ENCODE measurements at regions not wholly inside any gene's neighbourhood (a gene's known extent, or its start where the extent isn't known, plus 50 kb on each side); places are given as distances from the start of the nearest gene placed in this dataset.
A peak's percentile ranks its signal among the peaks of the same experiment; 100 is the strongest.

DNA sequence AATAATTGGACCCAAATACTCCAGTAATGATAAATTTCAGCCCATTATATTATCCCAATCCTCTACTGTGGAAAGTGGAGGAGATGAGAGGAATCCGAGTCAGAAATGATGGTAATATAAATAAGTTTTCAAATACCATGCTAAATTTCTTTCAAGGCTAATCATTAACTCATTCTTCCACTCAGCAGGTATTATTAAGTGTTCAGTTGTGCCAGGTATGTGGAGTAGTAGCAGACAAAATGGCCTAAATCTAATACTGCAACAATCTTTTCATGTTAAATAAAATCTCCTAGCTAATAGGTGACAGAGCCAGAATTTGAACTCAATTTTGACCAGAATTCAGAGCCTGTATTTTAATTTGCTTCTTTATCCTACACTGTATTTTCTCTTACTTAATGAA, 538.6 kb upstream of the ROBO2 start:
- Histone ChIP-seq H3K4me3 (ENCODE audit: low read depth, low read length) (no peak overlapping the region), H3K36me3 (replicated peaks) (no peaks in the 10 kb centered on the region), H3K27ac (no peak overlapping the region), H3K27me3 (replicated peaks) (no peaks in the 10 kb centered on the region)
- DNase-seq = no peak
- no peak for TF ChIP-seq CTCF (IDR thresholded peaks at IDR 0.05; ENCODE audit: low read depth, low read length, missing control alignments)
- in situ Hi-C loops (cut with HindIII; ENCODE audit: low pct_ligation_motif_present, low sequenced_read_pairs) = no loop called here

GRCh38 chr3:76502076-76502475, 537.8 kb upstream of the ROBO2 start:
- in situ Hi-C loops (cut with HindIII; ENCODE audit: low pct_ligation_motif_present, low sequenced_read_pairs) = no loop called here
- Histone ChIP-seq H3K27ac (no peak overlapping the region), H3K36me3 (replicated peaks) (no peaks in the 10 kb centered on the region), H3K4me3 (ENCODE audit: low read depth, low read length) (no peak overlapping the region), H3K27me3 (replicated peaks) (no peaks in the 10 kb centered on the region)
- TF ChIP-seq CTCF (IDR thresholded peaks at IDR 0.05; ENCODE audit: low read depth, low read length, missing control alignments) = no peak
- no peak for DNase-seq

DNA sequence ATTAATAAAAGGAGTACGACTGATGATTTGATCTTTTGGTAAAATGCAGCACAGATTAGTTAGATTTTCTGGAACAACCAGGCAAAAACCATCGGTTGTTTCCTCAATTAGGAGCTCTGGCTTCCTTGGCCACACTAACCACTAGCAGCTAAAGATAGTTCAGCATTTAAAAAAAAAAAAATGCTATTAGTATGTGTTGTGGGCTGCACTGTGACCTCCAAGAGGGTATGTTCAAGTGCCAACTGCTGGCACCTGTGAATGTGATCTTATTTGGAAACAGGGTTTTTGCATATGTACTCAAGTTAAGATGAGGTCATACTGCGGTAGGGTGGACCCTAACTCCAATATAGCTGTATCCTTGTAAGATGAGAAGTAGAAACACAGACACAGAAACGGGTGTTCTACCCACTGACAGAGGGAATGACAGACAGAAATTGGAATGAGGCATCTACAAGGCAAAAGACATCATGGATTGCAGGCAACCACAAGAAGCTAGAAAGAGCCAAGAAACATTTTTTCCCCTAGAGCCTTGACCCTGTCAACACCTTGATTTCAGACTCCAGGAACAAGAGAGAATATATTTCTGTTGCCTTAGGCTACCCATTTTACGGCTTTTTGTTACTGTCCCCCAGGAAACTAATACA, 534.6 kb upstream of the ROBO2 start:
- Histone ChIP-seq H3K27ac (no peak overlapping the region), H3K27me3 (replicated peaks) (no peaks in the 10 kb centered on the region), H3K36me3 (replicated peaks) (no peaks in the 10 kb centered on the region), H3K4me3 (ENCODE audit: low read depth, low read length) (no peak overlapping the region)
- in situ Hi-C loops (cut with HindIII; ENCODE audit: low pct_ligation_motif_present, low sequenced_read_pairs) = no loop called here
- no peak for TF ChIP-seq CTCF (IDR thresholded peaks at IDR 0.05; ENCODE audit: low read depth, low read length, missing control alignments)
- peak; percentile 11 for DNase-seq

GRCh38 chr3:76509179-76509830, 530.6 kb upstream of the ROBO2 start:
- no peaks in the 10 kb centered on the region for H3K27me3 ChIP-seq (replicated peaks)
- DNase-seq = no peak
- no peak for TF ChIP-seq CTCF (IDR thresholded peaks at IDR 0.05; ENCODE audit: low read depth, low read length, missing control alignments)
- no peak overlapping the region for H3K27ac ChIP-seq
- in situ Hi-C loops (cut with HindIII; ENCODE audit: low pct_ligation_motif_present, low sequenced_read_pairs) = no loop called here
- H3K4me3 ChIP-seq (ENCODE audit: low read depth, low read length) = no peak overlapping the region
- H3K36me3 ChIP-seq (replicated peaks) = no peaks in the 10 kb centered on the region

- Histone ChIP-seq H3K36me3 (replicated peaks) (no peaks in the 10 kb centered on the region), H3K27ac (no peak overlapping the region), H3K4me3 (ENCODE audit: low read depth, low read length) (no peak overlapping the region), H3K27me3 (replicated peaks) (no peaks in the 10 kb centered on the region)
- in situ Hi-C loops (cut with HindIII; ENCODE audit: low pct_ligation_motif_present, low sequenced_read_pairs) = no loop called here
- DNase-seq = no peak
- no peak for TF ChIP-seq CTCF (IDR thresholded peaks at IDR 0.05; ENCODE audit: low read depth, low read length, missing control alignments)
Measured at GRCh38 chr3:76514836-76515235, 525.1 kb upstream of the ROBO2 start.

DNA sequence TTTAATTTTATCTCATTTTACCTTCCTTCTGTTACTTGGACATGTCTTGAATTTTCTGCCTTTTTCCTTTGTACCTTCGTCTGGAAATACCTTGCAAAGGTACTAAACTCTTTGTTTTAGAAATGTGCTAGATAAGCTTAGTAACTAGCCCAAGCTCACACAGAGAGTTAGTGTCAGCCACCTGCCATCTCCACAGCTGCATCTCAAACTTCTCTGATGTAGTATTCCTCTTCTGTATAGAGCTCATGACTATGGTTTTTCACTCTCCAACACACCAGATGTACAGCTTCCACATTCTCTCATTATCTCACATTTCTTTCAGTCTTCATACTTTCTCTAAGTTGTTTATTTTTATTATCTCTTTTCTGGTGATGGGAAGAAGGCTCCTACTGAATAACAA, 516.6 kb upstream of the ROBO2 start:
- no peak for TF ChIP-seq CTCF (IDR thresholded peaks at IDR 0.05; ENCODE audit: low read depth, low read length, missing control alignments)
- no peak overlapping the region for H3K4me3 ChIP-seq (ENCODE audit: low read depth, low read length)
- no peaks in the 10 kb centered on the region for H3K36me3 ChIP-seq (replicated peaks)
- no peak overlapping the region for H3K27ac ChIP-seq
- in situ Hi-C loops (cut with HindIII; ENCODE audit: low pct_ligation_motif_present, low sequenced_read_pairs) = no loop called here
- no peak for DNase-seq
- no peaks in the 10 kb centered on the region for H3K27me3 ChIP-seq (replicated peaks)

Data from brain microvascular endothelial cell (primary cell).